ENCODE measurements at regions not wholly inside any gene's neighbourhood (a gene's known extent, or its start where the extent isn't known, plus 50 kb on each side); places are given as distances from the start of the nearest gene placed in this dataset.

DNA sequence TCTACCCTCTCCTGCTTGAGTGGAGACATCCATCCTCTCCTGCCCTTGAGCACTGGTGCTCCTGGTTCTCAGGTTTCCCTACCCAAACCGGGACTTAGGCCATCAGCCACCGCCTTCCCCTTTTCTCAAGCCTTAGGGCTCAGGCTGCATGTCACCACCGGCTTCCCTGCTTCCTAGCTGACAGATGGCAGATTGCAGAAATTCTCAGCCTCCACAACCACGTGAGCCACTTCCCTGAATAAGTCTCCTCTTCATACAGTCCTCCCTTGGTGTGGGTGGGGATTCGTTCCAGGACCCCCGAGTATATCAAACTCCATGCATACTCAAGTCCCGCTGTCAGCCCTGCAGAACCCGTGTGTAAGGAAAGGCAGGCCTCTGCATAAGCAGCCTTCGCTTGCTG, 203.5 kb upstream of the ZNF32 start:
- H3K36me3 ChIP-seq = no peaks in the 10 kb centered on the region
- no peak overlapping the region for H3K4me3 ChIP-seq
- no peak overlapping the region for H3K27ac ChIP-seq
- ATAC-seq = no peak
- no peaks in the 10 kb centered on the region for H3K27me3 ChIP-seq
- H3K9me3 ChIP-seq = no peaks in the 10 kb centered on the region
- TF ChIP-seq POLR2AphosphoS5 (IDR thresholded peaks at IDR 0.05) (no peak), POLR2A (IDR thresholded peaks at IDR 0.05) (no peak), EP300 (IDR thresholded peaks at IDR 0.05) (no peak)
- TF ChIP-seq, protein P1, sequence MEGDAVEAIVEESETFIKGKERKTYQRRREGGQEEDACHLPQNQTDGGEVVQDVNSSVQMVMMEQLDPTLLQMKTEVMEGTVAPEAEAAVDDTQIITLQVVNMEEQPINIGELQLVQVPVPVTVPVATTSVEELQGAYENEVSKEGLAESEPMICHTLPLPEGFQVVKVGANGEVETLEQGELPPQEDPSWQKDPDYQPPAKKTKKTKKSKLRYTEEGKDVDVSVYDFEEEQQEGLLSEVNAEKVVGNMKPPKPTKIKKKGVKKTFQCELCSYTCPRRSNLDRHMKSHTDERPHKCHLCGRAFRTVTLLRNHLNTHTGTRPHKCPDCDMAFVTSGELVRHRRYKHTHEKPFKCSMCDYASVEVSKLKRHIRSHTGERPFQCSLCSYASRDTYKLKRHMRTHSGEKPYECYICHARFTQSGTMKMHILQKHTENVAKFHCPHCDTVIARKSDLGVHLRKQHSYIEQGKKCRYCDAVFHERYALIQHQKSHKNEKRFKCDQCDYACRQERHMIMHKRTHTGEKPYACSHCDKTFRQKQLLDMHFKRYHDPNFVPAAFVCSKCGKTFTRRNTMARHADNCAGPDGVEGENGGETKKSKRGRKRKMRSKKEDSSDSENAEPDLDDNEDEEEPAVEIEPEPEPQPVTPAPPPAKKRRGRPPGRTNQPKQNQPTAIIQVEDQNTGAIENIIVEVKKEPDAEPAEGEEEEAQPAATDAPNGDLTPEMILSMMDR (IDR thresholded peaks at IDR 0.05) = no peak
- 80 to 82% methylated on average over 6 of the region's 9 CpGs for WGBS, 2 donors (ENCODE audit: low coverage in 1 of 2)
- no peaks in the 10 kb centered on the region for H3K4me1 ChIP-seq

GRCh38 chr10:43851030-43851429, 202.3 kb upstream of the ZNF32 start:
- no peaks in the 10 kb centered on the region for H3K27me3 ChIP-seq
- no peak for ATAC-seq

GRCh38 chr10:43849551-43849950, 200.9 kb upstream of the ZNF32 start:
- H3K4me3 ChIP-seq = no peak overlapping the region
- 95% methylated on average over 3 of the region's 3 CpGs; no CpG with 5 or more reads in 1 of the 2 donors for WGBS, 2 donors (ENCODE audit: low coverage in 1 of 2)
- no peaks in the 10 kb centered on the region for H3K36me3 ChIP-seq
- peaks cover 0 to 19% (median 5%) of the 10 kb centered on the region in 3 donors for H3K4me1 ChIP-seq
- TF ChIP-seq, protein P1 (IDR thresholded peaks at IDR 0.05) = no peak
- no peak for TF ChIP-seq POLR2AphosphoS5 (IDR thresholded peaks at IDR 0.05)
- TF ChIP-seq POLR2A (IDR thresholded peaks at IDR 0.05) = no peak
- TF ChIP-seq EP300 (IDR thresholded peaks at IDR 0.05) = no peak
- no peaks in the 10 kb centered on the region for H3K27me3 ChIP-seq
- H3K9me3 ChIP-seq = no peaks in the 10 kb centered on the region
- ATAC-seq = no peak
- no peak overlapping the region for H3K27ac ChIP-seq

More at GRCh38 chr10:43851030-43851429, 202.3 kb upstream of the ZNF32 start:
- TF ChIP-seq POLR2AphosphoS5 (IDR thresholded peaks at IDR 0.05) (no peak), EP300 (IDR thresholded peaks at IDR 0.05) (no peak), POLR2A (IDR thresholded peaks at IDR 0.05) (no peak)
- TF ChIP-seq, protein P1 (IDR thresholded peaks at IDR 0.05) = no peak
- no peaks in the 10 kb centered on the region for H3K9me3 ChIP-seq
- peaks cover 0 to 6% (median 5%) of the 10 kb centered on the region in 3 donors for H3K4me1 ChIP-seq
- no peaks in the 10 kb centered on the region for H3K36me3 ChIP-seq
- no peak overlapping the region for H3K4me3 ChIP-seq
- WGBS, 2 donors (ENCODE audit: low coverage in 1 of 2) = 90 to 95% methylated on average over 3 of the region's 3 CpGs
- no peak overlapping the region for H3K27ac ChIP-seq

- Histone ChIP-seq H3K36me3 (no peaks in the 10 kb centered on the region), H3K4me1 (peaks cover 0 to 32% (median 5%) of the 10 kb centered on the region in 3 donors), H3K27ac (peak overlapping the region in 3 of 4 donors; percentile 25 to 47 (median 40)), H3K27me3 (no peaks in the 10 kb centered on the region), H3K9me3 (no peaks in the 10 kb centered on the region), H3K4me3 (no peak overlapping the region)
- WGBS, 2 donors (ENCODE audit: low coverage in 1 of 2) = 59 to 84% methylated on average over 3 to 4 of the region's 4 CpGs
- TF ChIP-seq POLR2AphosphoS5 (IDR thresholded peaks at IDR 0.05) (peak; percentile 17), EP300 (IDR thresholded peaks at IDR 0.05) (no peak), POLR2A (IDR thresholded peaks at IDR 0.05) (no peak)
- TF ChIP-seq, protein P1 (IDR thresholded peaks at IDR 0.05) = no peak
- ATAC-seq = no peak
These were observed 198.3 kb upstream of the ZNF32 start for GRCh38 chr10:43846968-43847367.

DNA sequence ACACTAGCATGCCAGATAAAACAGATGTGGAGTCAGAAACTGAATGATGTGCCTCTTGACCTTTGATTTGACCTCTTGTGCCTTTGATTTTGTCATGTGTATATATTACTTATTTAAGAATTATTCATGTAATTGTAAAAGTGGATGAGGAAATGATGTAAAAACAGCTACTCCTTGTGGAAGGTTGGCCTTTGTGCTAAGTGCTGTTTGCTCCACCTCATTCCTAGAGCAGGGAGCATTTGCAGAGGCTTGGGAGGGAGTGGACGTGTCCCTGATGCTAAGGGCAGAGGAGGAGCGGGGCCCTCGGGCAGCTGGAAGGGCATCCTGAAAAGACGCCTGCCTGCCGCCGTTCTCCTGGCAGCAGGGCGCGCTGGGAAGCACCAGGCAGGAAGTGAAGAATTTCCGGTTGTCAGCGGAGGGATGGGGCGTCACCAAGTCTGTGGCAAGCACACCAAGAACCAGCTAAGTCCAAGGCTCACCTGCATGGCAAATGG, 197.6 kb upstream of the ZNF32 start:
- peak; percentile 30 for TF ChIP-seq POLR2AphosphoS5 (IDR thresholded peaks at IDR 0.05)
- TF ChIP-seq POLR2A (IDR thresholded peaks at IDR 0.05) = no peak
- peak overlapping the region in 3 of 4 donors; percentile 25 to 47 (median 40) for H3K27ac ChIP-seq
- H3K36me3 ChIP-seq = no peaks in the 10 kb centered on the region
- peaks cover 0 to 32% (median 5%) of the 10 kb centered on the region in 3 donors for H3K4me1 ChIP-seq
- peak; percentile 38 for ATAC-seq
- 40% methylated on average over 1 of the region's 11 CpGs; no CpG with 5 or more reads in 1 of the 2 donors for WGBS, 2 donors (ENCODE audit: low coverage in 1 of 2)
- no peak overlapping the region for H3K4me3 ChIP-seq
- no peaks in the 10 kb centered on the region for H3K9me3 ChIP-seq
- H3K27me3 ChIP-seq = no peaks in the 10 kb centered on the region

All from gastroesophageal sphincter (tissue), 4 donors.